MM.1S (cell line): ENCODE measurements at regions not wholly inside any gene's neighbourhood (a gene's known extent, or its start where the extent isn't known, plus 50 kb on each side); places are given as distances from the start of the nearest gene placed in this dataset.
"Not testable (repeated sequence)": the region's sequence is repeated elsewhere in the genome, so short reads cannot be mapped to it uniquely, and the experiment has no call there.

Source experiments
- DNase-seq: peaks from one replicate; pipeline ENCODE4 v3.0.0-alpha.2; 2015
- H2AFZ ChIP-seq: fragments of 300-600 bp; sonication (generic); 2 replicates; pipeline ENCODE4 v1.6.0; 2016; ENCODE audit warnings: antibody characterized with exemption, low read length
- H3F3A ChIP-seq: fragments of 300-600 bp; sonication (generic); 2 replicates; pipeline ENCODE4 v1.6.1; 2016; ENCODE audit warnings: mild to moderate bottlenecking, antibody characterized with exemption, low read length, moderate library complexity, mixed read lengths; ENCODE audit not compliant: insufficient read depth
- H3K27ac ChIP-seq: fragments of 300-600 bp; sonication (generic); 2 replicates; pipeline ENCODE4 v1.5.1; 2016; ENCODE audit warnings: mild to moderate bottlenecking, low read length
- H3K27me3 ChIP-seq: fragments of 300-600 bp; sonication (generic); replicated peaks from 2 replicates; pipeline ENCODE4 v1.6.0; 2016; ENCODE audit warnings: low read length; ENCODE audit not compliant: insufficient read depth
- H3K36me3 ChIP-seq: fragments of 300-600 bp; sonication (generic); replicated peaks from 2 replicates; pipeline ENCODE4 v1.6.1; 2016; ENCODE audit warnings: mild to moderate bottlenecking, low read length, mixed read lengths; ENCODE audit not compliant: insufficient read depth
- H3K4me1 ChIP-seq: fragments of 300-600 bp; sonication (generic); 2 replicates; pipeline ENCODE4 v1.6.1; 2016; ENCODE audit warnings: low read length, mixed read lengths
- H3K4me2 ChIP-seq: fragments of 300-600 bp; sonication (generic); 2 replicates; pipeline ENCODE4 v1.6.0; 2016; ENCODE audit warnings: low read depth, low read length
- H3K4me3 ChIP-seq: fragments of 300-600 bp; sonication (generic); 2 replicates; pipeline ENCODE4 v1.5.1; 2016; ENCODE audit warnings: low read length, mixed read lengths
- H3K79me2 ChIP-seq: fragments of 300-600 bp; sonication (generic); 2 replicates; pipeline ENCODE4 v1.6.1; 2016; ENCODE audit warnings: mixed run types, low read length, mixed read lengths
- H3K9ac ChIP-seq: fragments of 300-600 bp; sonication (generic); 2 replicates; pipeline ENCODE4 v1.6.1; 2016; ENCODE audit warnings: low read length, mixed read lengths
- H3K9me2 ChIP-seq: fragments of 300-600 bp; sonication (generic); replicated peaks from 2 replicates; pipeline ENCODE4 v1.6.1; 2016; ENCODE audit warnings: mild to moderate bottlenecking, low read length, mixed read lengths; ENCODE audit not compliant: insufficient read depth
- H3K9me3 ChIP-seq: fragments of 300-600 bp; sonication (generic); replicated peaks from 2 replicates; pipeline ENCODE4 v1.6.1; 2016; ENCODE audit warnings: mild to moderate bottlenecking, low read length, mixed read lengths; ENCODE audit not compliant: insufficient read depth
- H4K20me1 ChIP-seq: fragments of 300-600 bp; sonication (generic); 2 replicates; pipeline ENCODE4 v1.6.1; 2016; ENCODE audit warnings: mild to moderate bottlenecking, low read length, moderate library complexity, mixed read lengths; ENCODE audit not compliant: insufficient read depth
- EZH2 ChIP-seq: fragments of 300-600 bp; sonication (generic); optimal IDR thresholded peaks from 2 replicates; pipeline ENCODE3; 2017; ENCODE audit warnings: low read depth, mild to moderate bottlenecking, antibody characterized with exemption, low read length, mixed read lengths
- EZH2phosphoT487 ChIP-seq: fragments of 300-600 bp; sonication (generic); IDR thresholded peaks from 2 replicates; pipeline ENCODE4 v1.6.1; 2018; ENCODE audit warnings: antibody characterized with exemption, low read length
- TF ChIP-seq, protein P1 (sequence below): fragments of 300-600 bp; sonication (generic); IDR thresholded peaks from 2 replicates; pipeline ENCODE4 v1.5.1; 2016; ENCODE audit warnings: antibody characterized with exemption, low read length, mixed read lengths

DNA sequence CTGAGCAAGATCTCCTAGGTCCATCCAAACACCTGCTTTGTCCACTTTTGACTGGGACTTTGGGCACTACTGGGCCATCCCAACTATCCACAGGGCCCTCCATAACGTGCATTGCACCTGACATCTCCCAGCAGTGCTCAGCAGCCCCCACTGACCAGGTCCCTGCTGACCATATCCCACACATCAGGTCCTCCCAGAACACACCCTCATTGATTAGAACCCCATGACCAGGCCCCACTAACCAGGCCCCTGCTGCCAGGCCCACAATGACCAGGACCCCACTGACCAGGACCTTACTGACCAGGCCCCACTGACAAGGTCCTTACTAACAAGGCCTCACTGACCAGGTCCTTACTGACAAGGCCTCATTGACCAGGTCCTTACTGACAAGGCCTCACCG lies 93.9 kb upstream of the CTSV start:
- no peaks in the 10 kb centered on the region for H3K9me2 ChIP-seq
- DNase-seq: no peak

DNA sequence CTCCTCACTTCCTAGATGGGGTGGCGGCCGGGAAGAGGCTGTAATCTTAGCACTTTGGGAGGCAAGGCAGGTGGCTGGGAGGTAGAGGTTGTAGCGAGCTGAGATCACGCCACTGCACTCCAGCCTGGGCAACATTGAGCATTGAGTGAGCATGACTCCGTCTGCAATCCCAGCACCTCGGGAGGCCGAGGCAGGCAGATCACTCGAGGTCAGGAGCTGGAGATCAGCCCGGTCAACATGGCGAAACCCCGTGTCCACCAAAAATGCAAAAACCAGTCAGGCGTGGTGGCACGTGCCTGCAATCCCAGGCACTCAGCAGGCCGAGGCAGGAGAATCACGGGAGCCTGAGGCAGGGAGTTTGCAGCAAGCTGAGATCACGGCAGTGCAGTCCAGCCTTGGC lies 91.9 kb upstream of the CTSV start:
- H3K27ac ChIP-seq, H3K4me2 ChIP-seq, H3F3A ChIP-seq, H3K4me3 ChIP-seq, DNase-seq, H2AFZ ChIP-seq, H3K4me1 ChIP-seq, H4K20me1 ChIP-seq, H3K9ac ChIP-seq, H3K9me3 ChIP-seq, H3K79me2 ChIP-seq, H3K9me2 ChIP-seq, H3K27me3 ChIP-seq, H3K36me3 ChIP-seq: not testable (repeated sequence)

More for the DNA sequence above, 93.9 kb upstream of the CTSV start:
- no peaks in the 10 kb centered on the region for H3K27me3 ChIP-seq
- H3K4me3 ChIP-seq: no peak overlapping the region
- no peaks in the 10 kb centered on the region for H3F3A ChIP-seq
- H3K27ac ChIP-seq: no peak overlapping the region
- no peak for TF ChIP-seq EZH2phosphoT487
- no peak for TF ChIP-seq EZH2
- TF ChIP-seq, protein P1, sequence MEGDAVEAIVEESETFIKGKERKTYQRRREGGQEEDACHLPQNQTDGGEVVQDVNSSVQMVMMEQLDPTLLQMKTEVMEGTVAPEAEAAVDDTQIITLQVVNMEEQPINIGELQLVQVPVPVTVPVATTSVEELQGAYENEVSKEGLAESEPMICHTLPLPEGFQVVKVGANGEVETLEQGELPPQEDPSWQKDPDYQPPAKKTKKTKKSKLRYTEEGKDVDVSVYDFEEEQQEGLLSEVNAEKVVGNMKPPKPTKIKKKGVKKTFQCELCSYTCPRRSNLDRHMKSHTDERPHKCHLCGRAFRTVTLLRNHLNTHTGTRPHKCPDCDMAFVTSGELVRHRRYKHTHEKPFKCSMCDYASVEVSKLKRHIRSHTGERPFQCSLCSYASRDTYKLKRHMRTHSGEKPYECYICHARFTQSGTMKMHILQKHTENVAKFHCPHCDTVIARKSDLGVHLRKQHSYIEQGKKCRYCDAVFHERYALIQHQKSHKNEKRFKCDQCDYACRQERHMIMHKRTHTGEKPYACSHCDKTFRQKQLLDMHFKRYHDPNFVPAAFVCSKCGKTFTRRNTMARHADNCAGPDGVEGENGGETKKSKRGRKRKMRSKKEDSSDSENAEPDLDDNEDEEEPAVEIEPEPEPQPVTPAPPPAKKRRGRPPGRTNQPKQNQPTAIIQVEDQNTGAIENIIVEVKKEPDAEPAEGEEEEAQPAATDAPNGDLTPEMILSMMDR: no peak
- no peaks in the 10 kb centered on the region for H3K4me1 ChIP-seq
- no peaks in the 10 kb centered on the region for H4K20me1 ChIP-seq
- no peaks in the 10 kb centered on the region for H3K36me3 ChIP-seq
- no peaks in the 10 kb centered on the region for H3K9me3 ChIP-seq
- H3K9ac ChIP-seq: no peak overlapping the region
- H2AFZ ChIP-seq: no peak overlapping the region
- no peak overlapping the region for H3K4me2 ChIP-seq
- no peaks in the 10 kb centered on the region for H3K79me2 ChIP-seq

DNA sequence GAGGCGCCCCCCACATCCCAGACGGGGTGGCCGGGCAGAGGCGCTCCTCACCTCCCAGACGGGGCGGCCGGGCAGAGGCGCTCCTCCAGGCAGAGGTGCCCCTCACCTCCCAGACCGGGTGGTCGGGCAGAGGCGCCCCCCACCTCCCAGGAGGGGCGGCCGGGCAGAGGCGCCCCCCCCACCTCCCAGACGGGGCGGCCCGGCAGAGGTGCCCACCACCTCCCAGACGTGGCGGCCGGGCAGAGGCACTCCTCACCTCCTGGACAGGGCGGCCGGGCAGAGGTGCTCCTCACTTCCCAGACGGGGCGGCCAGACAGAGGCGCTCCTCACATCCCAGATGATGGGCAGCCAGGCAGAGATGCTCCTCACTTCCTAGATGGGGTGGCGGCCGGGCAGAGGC lies 91.4 kb upstream of the CTSV start:
- H3K9ac ChIP-seq: not testable (repeated sequence)

DNA sequence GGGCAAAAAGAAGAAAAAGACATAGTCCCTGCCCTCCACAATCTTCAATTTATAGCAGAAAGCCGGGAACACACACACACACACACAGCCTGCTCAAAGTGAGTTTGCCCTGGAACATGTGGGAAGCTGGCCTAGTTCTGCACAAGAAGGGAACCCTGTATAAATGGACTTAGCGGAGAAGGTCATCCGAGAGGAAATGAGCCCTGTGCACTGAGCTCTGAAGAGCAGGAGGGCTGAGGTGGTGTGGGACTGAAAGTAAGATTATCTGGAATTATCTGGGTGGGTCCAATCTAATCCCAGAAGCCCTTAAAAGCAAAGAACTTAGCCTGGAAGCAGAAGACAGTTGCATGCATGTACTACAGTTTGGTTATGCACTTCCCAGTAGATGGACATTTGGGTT lies 90.0 kb upstream of the CTSV start:
- H3K9me3 ChIP-seq: no peaks in the 10 kb centered on the region
- H3K9me2 ChIP-seq: no peaks in the 10 kb centered on the region
- no peak for DNase-seq
- H3K79me2 ChIP-seq: no peaks in the 10 kb centered on the region
- TF ChIP-seq, protein P1: no peak
- TF ChIP-seq EZH2 (no peak), EZH2phosphoT487 (no peak)
- no peak overlapping the region for H3K27ac ChIP-seq
- no peak overlapping the region for H3K9ac ChIP-seq
- H3K4me2 ChIP-seq: no peak overlapping the region
- H3F3A ChIP-seq: no peaks in the 10 kb centered on the region
- H3K27me3 ChIP-seq: no peaks in the 10 kb centered on the region
- no peaks in the 10 kb centered on the region for H4K20me1 ChIP-seq
- no peaks in the 10 kb centered on the region for H3K4me1 ChIP-seq
- H3K4me3 ChIP-seq: no peak overlapping the region
- no peaks in the 10 kb centered on the region for H3K36me3 ChIP-seq
- H2AFZ ChIP-seq: no peak overlapping the region

More for the DNA sequence above, 91.4 kb upstream of the CTSV start:
- H3K9me2 ChIP-seq, H3K79me2 ChIP-seq, H3K4me2 ChIP-seq, H3F3A ChIP-seq, H3K4me3 ChIP-seq, H4K20me1 ChIP-seq, H3K27me3 ChIP-seq, H3K36me3 ChIP-seq, H3K27ac ChIP-seq, H3K4me1 ChIP-seq, H3K9me3 ChIP-seq, DNase-seq, H2AFZ ChIP-seq: not testable (repeated sequence)
